GM19238 (cell line): ENCODE measurements at regions not wholly inside any gene's neighbourhood (a gene's known extent, or its start where the extent isn't known, plus 50 kb on each side); places are given as distances from the start of the nearest gene placed in this dataset.

Experiments used
- DNase-seq: peaks from one replicate; pipeline ENCODE4 v3.0.0; 2011; ENCODE audit warnings: low spot score; ENCODE audit not compliant: insufficient read length

- no peak for DNase-seq
These were observed 186.9 kb downstream of the GADD45G start for GRCh38 chr9:89791754-89792153.

- no peak for DNase-seq
These were observed 187.6 kb downstream of the GADD45G start for GRCh38 chr9:89792189-89793123.

- DNase-seq = no peak
These were observed 188.3 kb downstream of the GADD45G start for GRCh38 chr9:89793124-89793495.

- DNase-seq = no peak
These were observed 188.7 kb downstream of the GADD45G start for GRCh38 chr9:89793551-89793950.

GRCh38 chr9:89794918-89795317 lies 190.1 kb downstream of the GADD45G start:
- no peak for DNase-seq

GRCh38 chr9:89795538-89796195 lies 190.9 kb downstream of the GADD45G start:
- no peak for DNase-seq

- no peak for DNase-seq
These were observed 191.8 kb downstream of the GADD45G start for GRCh38 chr9:89796606-89797005.

GRCh38 chr9:89797255-89797654 lies 192.4 kb downstream of the GADD45G start:
- no peak for DNase-seq

GRCh38 chr9:89797937-89798455 lies 193.2 kb downstream of the GADD45G start:
- DNase-seq = no peak

- DNase-seq = no peak
These were observed 193.8 kb downstream of the GADD45G start for GRCh38 chr9:89798547-89799120.

- no peak for DNase-seq
These were observed 194.4 kb downstream of the GADD45G start for GRCh38 chr9:89799221-89799620.

- DNase-seq = no peak
These were observed 195.0 kb downstream of the GADD45G start for GRCh38 chr9:89799766-89800165.

GRCh38 chr9:89801341-89801740 lies 196.5 kb downstream of the GADD45G start:
- no peak for DNase-seq

- no peak for DNase-seq
These were observed 197.2 kb downstream of the GADD45G start for GRCh38 chr9:89801742-89802670.

GRCh38 chr9:89802781-89803355 lies 198.1 kb downstream of the GADD45G start:
- DNase-seq = no peak

GRCh38 chr9:89803403-89803802 lies 198.6 kb downstream of the GADD45G start:
- no peak for DNase-seq

GRCh38 chr9:89804766-89805531 lies 200.1 kb downstream of the GADD45G start:
- no peak for DNase-seq

- no peak for DNase-seq
These were observed 200.9 kb downstream of the GADD45G start for GRCh38 chr9:89805571-89806292.
